OCI-LY1 (cell line): ENCODE measurements at regions not wholly inside any gene's neighbourhood (a gene's known extent, or its start where the extent isn't known, plus 50 kb on each side); places are given as distances from the start of the nearest gene placed in this dataset.

Experiments used
- H2AFZ ChIP-seq: fragments of 200-600 bp; sonication (generic), shearing (Covaris generic); 2 replicates; pipeline ENCODE4 v1.6.0; 2014; ENCODE audit warnings: antibody characterized with exemption, mild to moderate bottlenecking, low read length
- H3F3A ChIP-seq: fragments of 200-600 bp; sonication (generic), shearing (Covaris generic); 2 replicates; pipeline ENCODE4 v1.6.0; 2014; ENCODE audit warnings: mild to moderate bottlenecking, antibody characterized with exemption, low read length, moderate library complexity; ENCODE audit not compliant: insufficient read depth
- H3K27ac ChIP-seq: fragments of 200-600 bp; sonication (generic); 2 replicates; pipeline ENCODE4 v1.5.1; 2014; ENCODE audit warnings: low read length, mixed run types, mild to moderate bottlenecking, low read depth; ENCODE audit not compliant: poor library complexity, severe bottlenecking
- H3K27me3 ChIP-seq: fragments of 200-600 bp; sonication (generic); 2 replicates; pipeline ENCODE4 v1.6.0; 2014; ENCODE audit warnings: antibody characterized with exemption, mild to moderate bottlenecking, low read length, moderate library complexity; ENCODE audit not compliant: insufficient read depth
- H3K36me3 ChIP-seq: fragments of 200-600 bp; sonication (generic); 2 replicates; pipeline ENCODE4 v1.6.1; 2014; ENCODE audit warnings: mild to moderate bottlenecking, antibody characterized with exemption, low read length, moderate library complexity, mixed read lengths; ENCODE audit not compliant: insufficient read depth
- H3K4me1 ChIP-seq: fragments of 200-600 bp; sonication (generic); 2 replicates; pipeline ENCODE4 v1.5.1; 2014; ENCODE audit warnings: mild to moderate bottlenecking, low read length, moderate library complexity; ENCODE audit not compliant: insufficient read depth, severe bottlenecking
- H3K4me2 ChIP-seq: fragments of 200-600 bp; sonication (generic), shearing (Covaris generic); 2 replicates; pipeline ENCODE4 v1.6.1; 2014; ENCODE audit warnings: low read length
- H3K4me3 ChIP-seq: fragments of 200-600 bp; sonication (generic); 2 replicates; pipeline ENCODE4 v1.5.1; 2014; ENCODE audit warnings: low read length, low read depth, mild to moderate bottlenecking, mixed read lengths; ENCODE audit not compliant: poor library complexity, severe bottlenecking
- H3K79me2 ChIP-seq: fragments of 200-600 bp; shearing (Covaris generic); 2 replicates; pipeline ENCODE4 v1.6.1; 2016; ENCODE audit warnings: mixed run types, low read length, mixed read lengths; ENCODE audit not compliant: insufficient read depth
- H3K9ac ChIP-seq: fragments of 200-600 bp; sonication (generic), shearing (Covaris generic); 2 replicates; pipeline ENCODE4 v1.6.1; 2014; ENCODE audit warnings: mild to moderate bottlenecking, low read length, mixed read lengths
- H3K9me2 ChIP-seq: fragments of 200-600 bp; sonication (generic), shearing (Covaris generic); 2 replicates; pipeline ENCODE4 v1.6.1; 2014; ENCODE audit warnings: low read depth, mild to moderate bottlenecking, low read length, mixed read lengths
- H3K9me3 ChIP-seq: fragments of 200-600 bp; shearing (Covaris generic); 2 replicates; pipeline ENCODE4 v1.6.1; 2014; ENCODE audit warnings: low read length, mixed read lengths
- H4K20me1 ChIP-seq: fragments of 200-600 bp; sonication (generic), shearing (Covaris generic); 2 replicates; pipeline ENCODE4 v1.6.0; 2016; ENCODE audit warnings: mild to moderate bottlenecking, low read length; ENCODE audit not compliant: insufficient read depth
- EZH2 ChIP-seq: fragments of 200-600 bp; sonication (generic), shearing (Covaris generic); IDR thresholded peaks from 2 replicates; pipeline ENCODE4 v1.8.0; 2017; ENCODE audit warnings: borderline replicate concordance, mixed run types, mild to moderate bottlenecking, antibody characterized with exemption, low read length, moderate library complexity, mixed read lengths
- TF ChIP-seq, protein P1 (sequence below): fragments of 200-600 bp; sonication (generic), shearing (Covaris generic); IDR thresholded peaks from 2 replicates; pipeline ENCODE4 v1.5.1; 2017; ENCODE audit warnings: mild to moderate bottlenecking, antibody characterized with exemption, low read length, moderate library complexity, mixed read lengths

DNA sequence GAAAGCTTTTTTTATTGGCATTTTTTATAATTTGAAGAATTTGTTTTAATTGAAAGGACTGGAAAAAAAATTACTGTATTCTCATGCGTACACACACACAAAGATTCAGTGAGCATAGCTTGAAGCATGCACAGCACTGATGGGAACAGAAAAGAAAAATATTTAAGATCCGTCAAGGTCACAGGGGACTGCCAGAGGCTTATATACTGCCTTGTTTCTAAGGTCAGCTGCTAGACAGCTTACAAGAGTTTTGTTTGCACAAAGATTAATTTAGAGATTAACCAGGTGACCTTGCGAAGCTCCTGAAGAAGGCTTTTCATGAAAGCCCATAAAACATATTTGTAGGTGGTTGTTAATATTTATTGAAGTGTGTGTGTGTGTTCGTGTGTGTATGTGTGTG lies 396.3 kb downstream of the TRIB2 start:
- Histone ChIP-seq H3K4me2 (no peak overlapping the region), H3K27me3 (no peaks in the 10 kb centered on the region), H3K36me3 (no peaks in the 10 kb centered on the region), H4K20me1 (no peaks in the 10 kb centered on the region), H3K9me2 (no peaks in the 10 kb centered on the region), H3K4me3 (no peak overlapping the region), H3K79me2 (no peaks in the 10 kb centered on the region), H3K4me1 (no peaks in the 10 kb centered on the region), H3K27ac (no peak overlapping the region), H2AFZ (no peak overlapping the region), H3K9ac (no peak overlapping the region), H3K9me3 (no peaks in the 10 kb centered on the region), H3F3A (no peaks in the 10 kb centered on the region)
- no peak for TF ChIP-seq EZH2
- TF ChIP-seq, protein P1, sequence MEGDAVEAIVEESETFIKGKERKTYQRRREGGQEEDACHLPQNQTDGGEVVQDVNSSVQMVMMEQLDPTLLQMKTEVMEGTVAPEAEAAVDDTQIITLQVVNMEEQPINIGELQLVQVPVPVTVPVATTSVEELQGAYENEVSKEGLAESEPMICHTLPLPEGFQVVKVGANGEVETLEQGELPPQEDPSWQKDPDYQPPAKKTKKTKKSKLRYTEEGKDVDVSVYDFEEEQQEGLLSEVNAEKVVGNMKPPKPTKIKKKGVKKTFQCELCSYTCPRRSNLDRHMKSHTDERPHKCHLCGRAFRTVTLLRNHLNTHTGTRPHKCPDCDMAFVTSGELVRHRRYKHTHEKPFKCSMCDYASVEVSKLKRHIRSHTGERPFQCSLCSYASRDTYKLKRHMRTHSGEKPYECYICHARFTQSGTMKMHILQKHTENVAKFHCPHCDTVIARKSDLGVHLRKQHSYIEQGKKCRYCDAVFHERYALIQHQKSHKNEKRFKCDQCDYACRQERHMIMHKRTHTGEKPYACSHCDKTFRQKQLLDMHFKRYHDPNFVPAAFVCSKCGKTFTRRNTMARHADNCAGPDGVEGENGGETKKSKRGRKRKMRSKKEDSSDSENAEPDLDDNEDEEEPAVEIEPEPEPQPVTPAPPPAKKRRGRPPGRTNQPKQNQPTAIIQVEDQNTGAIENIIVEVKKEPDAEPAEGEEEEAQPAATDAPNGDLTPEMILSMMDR = no peak

- H3K4me2 ChIP-seq = no peak overlapping the region
- TF ChIP-seq EZH2 = no peak
- TF ChIP-seq, protein P1 = no peak
- no peaks in the 10 kb centered on the region for H3K36me3 ChIP-seq
- H3K4me1 ChIP-seq = no peaks in the 10 kb centered on the region
- H3F3A ChIP-seq = no peaks in the 10 kb centered on the region
- H3K9me3 ChIP-seq = no peaks in the 10 kb centered on the region
- H3K27me3 ChIP-seq = no peaks in the 10 kb centered on the region
- no peak overlapping the region for H3K9ac ChIP-seq
- no peaks in the 10 kb centered on the region for H3K79me2 ChIP-seq
- no peak overlapping the region for H2AFZ ChIP-seq
- H4K20me1 ChIP-seq = no peaks in the 10 kb centered on the region
- no peaks in the 10 kb centered on the region for H3K9me2 ChIP-seq
- no peak overlapping the region for H3K27ac ChIP-seq
- H3K4me3 ChIP-seq = no peak overlapping the region
These were observed 397.7 kb downstream of the TRIB2 start for GRCh38 chr2:13114391-13114790.

- TF ChIP-seq, protein P1 = no peak
- no peak for TF ChIP-seq EZH2
- no peak overlapping the region for H3K9ac ChIP-seq
- H3K9me3 ChIP-seq = no peaks in the 10 kb centered on the region
These were observed 398.9 kb downstream of the TRIB2 start for GRCh38 chr2:13115643-13116042.

More at GRCh38 chr2:13115643-13116042, 398.9 kb downstream of the TRIB2 start:
- H3K9me2 ChIP-seq = no peaks in the 10 kb centered on the region
- H4K20me1 ChIP-seq = no peaks in the 10 kb centered on the region
- no peak overlapping the region for H2AFZ ChIP-seq
- no peak overlapping the region for H3K4me2 ChIP-seq
- H3K79me2 ChIP-seq = no peaks in the 10 kb centered on the region
- no peaks in the 10 kb centered on the region for H3K27me3 ChIP-seq
- H3F3A ChIP-seq = no peaks in the 10 kb centered on the region
- no peaks in the 10 kb centered on the region for H3K36me3 ChIP-seq
- no peak overlapping the region for H3K27ac ChIP-seq
- no peaks in the 10 kb centered on the region for H3K4me1 ChIP-seq
- no peak overlapping the region for H3K4me3 ChIP-seq
